BE2C (cell line): ENCODE measurements at regions not wholly inside any gene's neighbourhood (a gene's known extent, or its start where the extent isn't known, plus 50 kb on each side); places are given as distances from the start of the nearest gene placed in this dataset.

Experiments used
- DNase-seq: peaks from one replicate; pipeline ENCODE4 v3.0.0-alpha.2; 2020
- H3K27me3 ChIP-seq: fragments of 250-450 bp; sonication (Bioruptor Pico); 2 replicates; pipeline ENCODE4 v1.5.1; 2020; ENCODE audit warnings: mild to moderate bottlenecking
- H3K36me3 ChIP-seq: fragments of 250-450 bp; sonication (Bioruptor Pico); 2 replicates; pipeline ENCODE4 v1.5.1; 2020; ENCODE audit warnings: mild to moderate bottlenecking
- H3K4me1 ChIP-seq: fragments of 250-450 bp; sonication (Bioruptor Pico); 2 replicates; pipeline ENCODE4 v1.5.1; 2020
- H3K4me3 ChIP-seq: 2 replicates; pipeline ENCODE4 v1.5.1; 2011; ENCODE audit warnings: low read depth, low read length
- H3K9me3 ChIP-seq: fragments of 250-450 bp; sonication (Bioruptor Pico); 2 replicates; pipeline ENCODE4 v1.5.1; 2020
- CTCF ChIP-seq: IDR thresholded peaks from 2 replicates; pipeline ENCODE4 v1.5.1; 2012; ENCODE audit warnings: mild to moderate bottlenecking, low read depth, low read length

GRCh38 chr13:103757361-103757760 is 691.1 kb upstream of the SLC10A2 start:
- Histone ChIP-seq H3K4me1 (no peaks in the 10 kb centered on the region), H3K36me3 (no peaks in the 10 kb centered on the region), H3K4me3 (no peak overlapping the region), H3K27me3 (no peaks in the 10 kb centered on the region), H3K9me3 (no peaks in the 10 kb centered on the region)
- no peak for DNase-seq
- no peak for TF ChIP-seq CTCF

GRCh38 chr13:103754783-103755182 is 688.6 kb upstream of the SLC10A2 start:
- no peak for TF ChIP-seq CTCF
- DNase-seq, result no peak
- Histone ChIP-seq H3K4me3 (no peak overlapping the region), H3K9me3 (no peaks in the 10 kb centered on the region), H3K27me3 (no peaks in the 10 kb centered on the region), H3K4me1 (no peaks in the 10 kb centered on the region), H3K36me3 (no peaks in the 10 kb centered on the region; the same call in 1 of the 2 replicates)

- DNase-seq, result no peak
- no peaks in the 10 kb centered on the region for H3K36me3 ChIP-seq
- TF ChIP-seq CTCF, result no peak
These were observed 668.6 kb upstream of the SLC10A2 start for GRCh38 chr13:103734837-103735236.

GRCh38 chr13:103731959-103732358 is 665.7 kb upstream of the SLC10A2 start:
- no peak for DNase-seq
- Histone ChIP-seq H3K27me3 (no peaks in the 10 kb centered on the region), H3K4me1 (peaks cover 4% of the 10 kb centered on the region; the same call in 1 of the 2 replicates), H3K9me3 (no peaks in the 10 kb centered on the region), H3K36me3 (no peaks in the 10 kb centered on the region), H3K4me3 (no peak overlapping the region)
- TF ChIP-seq CTCF, result no peak

More at GRCh38 chr13:103734837-103735236, 668.6 kb upstream of the SLC10A2 start:
- no peaks in the 10 kb centered on the region for H3K4me1 ChIP-seq
- H3K9me3 ChIP-seq, result no peaks in the 10 kb centered on the region
- no peak overlapping the region for H3K4me3 ChIP-seq
- H3K27me3 ChIP-seq, result no peaks in the 10 kb centered on the region

- no peak overlapping the region for H3K4me3 ChIP-seq
These were observed 664.2 kb upstream of the SLC10A2 start for GRCh38 chr13:103730407-103730806.

GRCh38 chr13:103726808-103727207 is 660.6 kb upstream of the SLC10A2 start:
- Histone ChIP-seq H3K27me3 (no peaks in the 10 kb centered on the region), H3K4me3 (no peak overlapping the region), H3K4me1 (peaks cover 4% of the 10 kb centered on the region; the same call in 1 of the 2 replicates), H3K9me3 (no peaks in the 10 kb centered on the region), H3K36me3 (no peaks in the 10 kb centered on the region)
- no peak for TF ChIP-seq CTCF
- no peak for DNase-seq

More at GRCh38 chr13:103730407-103730806, 664.2 kb upstream of the SLC10A2 start:
- no peaks in the 10 kb centered on the region for H3K9me3 ChIP-seq
- no peaks in the 10 kb centered on the region for H3K27me3 ChIP-seq
- TF ChIP-seq CTCF, result no peak
- H3K36me3 ChIP-seq, result no peaks in the 10 kb centered on the region
- peaks cover 4% of the 10 kb centered on the region; the same call in 1 of the 2 replicates for H3K4me1 ChIP-seq
- no peak for DNase-seq
